HEK293T (cell line): ENCODE measurements at regions not wholly inside any gene's neighbourhood (a gene's known extent, or its start where the extent isn't known, plus 50 kb on each side); places are given as distances from the start of the nearest gene placed in this dataset.

ENCODE experiments used
- ARNT ChIP-seq: fragments of 450-650 bp; IDR thresholded peaks from 2 replicates; pipeline ENCODE4 v1.6.1; 2017; ENCODE audit warnings: mild to moderate bottlenecking
- FOXA1 ChIP-seq: fragments of 450-650 bp; IDR thresholded peaks from 2 replicates; pipeline ENCODE4 v1.6.1; 2016; ENCODE audit warnings: mild to moderate bottlenecking
- FOXK2 ChIP-seq: fragments of 450-650 bp; IDR thresholded peaks from 2 replicates; pipeline ENCODE4 v1.6.1; 2016; ENCODE audit warnings: mild to moderate bottlenecking
- FOXM1 ChIP-seq: fragments of 450-650 bp; IDR thresholded peaks from 2 replicates; pipeline ENCODE4 v1.6.1; 2017; ENCODE audit warnings: mild to moderate bottlenecking, borderline replicate concordance
- HDGF ChIP-seq: fragments of 450-650 bp; IDR thresholded peaks from 2 replicates; pipeline ENCODE4 v1.6.1; 2017; ENCODE audit warnings: antibody characterized with exemption, borderline replicate concordance
- LEF1 ChIP-seq: fragments of 450-650 bp; IDR thresholded peaks from 2 replicates; pipeline ENCODE4 v1.6.1; 2017; ENCODE audit warnings: mild to moderate bottlenecking, borderline replicate concordance
- NFRKB ChIP-seq: fragments of 450-650 bp; IDR thresholded peaks from 2 replicates; pipeline ENCODE4 v1.6.1; 2016; ENCODE audit warnings: mild to moderate bottlenecking, moderate library complexity
- SP1 ChIP-seq: fragments of 450-650 bp; IDR thresholded peaks from 2 replicates; pipeline ENCODE4 v1.6.1; 2017
- TARDBP ChIP-seq: fragments of 450-650 bp; IDR thresholded peaks from 2 replicates; pipeline ENCODE4 v1.6.1; 2016
- ZNF384 ChIP-seq: fragments of 450-650 bp; IDR thresholded peaks from 2 replicates; pipeline ENCODE4 v1.6.1; 2016
- TF ChIP-seq, protein P1 (sequence below): fragments of 450-650 bp; IDR thresholded peaks from 2 replicates; pipeline ENCODE4 v1.6.1; 2016

DNA sequence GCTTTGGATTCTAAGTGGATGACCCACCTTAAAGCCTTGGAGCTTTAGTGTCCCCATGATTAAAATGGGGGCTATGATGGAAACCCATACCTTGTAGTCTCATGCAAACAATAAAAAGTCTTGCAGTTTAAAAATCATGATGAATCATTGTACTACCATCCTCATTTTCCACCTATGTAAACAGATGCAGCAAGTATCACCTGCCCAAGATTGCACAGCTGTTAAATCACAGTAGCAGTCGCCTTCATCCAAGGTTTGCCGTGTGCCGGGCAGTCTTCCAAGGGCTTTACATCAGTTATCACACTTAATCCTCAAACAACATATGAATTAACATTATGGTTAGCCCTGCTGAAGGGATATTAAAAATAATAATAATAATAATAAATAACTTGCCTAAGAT, 210.3 kb downstream of the FOXA2 start:
- no peak for TF ChIP-seq NFRKB
- no peak for TF ChIP-seq TARDBP
- no peak for TF ChIP-seq HDGF
- TF ChIP-seq ZNF384: no peak
- no peak for TF ChIP-seq FOXM1
- no peak for TF ChIP-seq FOXK2
- no peak for TF ChIP-seq FOXA1
- no peak for TF ChIP-seq ARNT
- TF ChIP-seq LEF1: no peak
- TF ChIP-seq, protein P1, sequence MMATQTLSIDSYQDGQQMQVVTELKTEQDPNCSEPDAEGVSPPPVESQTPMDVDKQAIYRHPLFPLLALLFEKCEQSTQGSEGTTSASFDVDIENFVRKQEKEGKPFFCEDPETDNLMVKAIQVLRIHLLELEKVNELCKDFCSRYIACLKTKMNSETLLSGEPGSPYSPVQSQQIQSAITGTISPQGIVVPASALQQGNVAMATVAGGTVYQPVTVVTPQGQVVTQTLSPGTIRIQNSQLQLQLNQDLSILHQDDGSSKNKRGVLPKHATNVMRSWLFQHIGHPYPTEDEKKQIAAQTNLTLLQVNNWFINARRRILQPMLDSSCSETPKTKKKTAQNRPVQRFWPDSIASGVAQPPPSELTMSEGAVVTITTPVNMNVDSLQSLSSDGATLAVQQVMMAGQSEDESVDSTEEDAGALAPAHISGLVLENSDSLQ: no peak
- TF ChIP-seq SP1: no peak
